Hepatocyte (in vitro differentiated cells): ENCODE measurements at regions not wholly inside any gene's neighbourhood (a gene's known extent, or its start where the extent isn't known, plus 50 kb on each side); places are given as distances from the start of the nearest gene placed in this dataset.

Experiments used
- CTCF ChIP-seq: fragments of 200-600 bp; sonication (generic); IDR thresholded peaks from 2 replicates; pipeline ENCODE4 v1.5.1; 2016; ENCODE audit warnings: antibody characterized with exemption, mild to moderate bottlenecking; ENCODE audit not compliant: poor library complexity
- EZH2 ChIP-seq: fragments of 200-600 bp; sonication (generic); IDR thresholded peaks from 2 replicates; pipeline ENCODE4 v1.6.1; 2016; ENCODE audit warnings: antibody characterized with exemption, mild to moderate bottlenecking, borderline replicate concordance

GRCh38 chr1:68717330-68717729 is 220.4 kb upstream of the DEPDC1 start:
- no peak for TF ChIP-seq EZH2
- TF ChIP-seq CTCF: no peak
